ENCODE measurements at regions not wholly inside any gene's neighbourhood (a gene's known extent, or its start where the extent isn't known, plus 50 kb on each side); places are given as distances from the start of the nearest gene placed in this dataset.
"Not testable (repeated sequence)": the region's sequence is repeated elsewhere in the genome, so short reads cannot be mapped to it uniquely, and the experiment has no call there.

- TF ChIP-seq ZNF148 (tag by site-specific recombination; IDR thresholded peaks at IDR 0.05; ENCODE audit: borderline replicate concordance) = no peak
- no peak for TF ChIP-seq ZNF785 (tag by site-specific recombination; IDR thresholded peaks at IDR 0.05)
- no peak for TF ChIP-seq INSM2 (tag by site-specific recombination; IDR thresholded peaks at IDR 0.05)
- no peak for TF ChIP-seq ZNF175 (tag by site-specific recombination; IDR thresholded peaks at IDR 0.05)
- no peak for TF ChIP-seq ZNF560 (tag by site-specific recombination; IDR thresholded peaks at IDR 0.05; ENCODE audit: borderline replicate concordance)
- TF ChIP-seq ZEB2 (tag by site-specific recombination; IDR thresholded peaks at IDR 0.05) = no peak
Measured at GRCh38 chr3:24689353-24689752, 194.7 kb upstream of the THRB start (continued).

DNA sequence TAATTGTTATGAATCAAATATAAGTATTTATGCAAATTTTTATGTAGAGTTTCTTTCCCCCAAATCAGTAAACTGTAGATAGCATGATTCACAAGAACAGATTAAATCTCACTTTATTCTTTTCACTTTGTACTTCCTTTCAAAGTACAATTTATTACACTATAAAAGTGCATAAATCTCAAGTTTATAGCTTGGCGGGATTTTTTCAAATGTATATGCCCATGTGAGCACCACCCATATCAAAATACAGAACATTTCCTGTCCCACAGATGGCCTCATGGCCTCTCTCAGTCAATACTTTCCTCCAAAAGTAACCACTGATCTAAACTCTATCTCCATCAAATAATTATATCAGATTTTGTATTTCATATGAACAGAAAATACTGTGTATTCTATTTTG lies 196.1 kb upstream of the THRB start:
- CTCF ChIA-PET = no interaction called here
- POLR2A ChIA-PET = no interaction called here
- H3K36me3 ChIP-seq (ENCODE audit: control insufficient read depth in 2 of 2, insufficient read depth in 1 of 2, low read length in 2 of 2) = no peaks in the 10 kb centered on the region
- no peaks in the 10 kb centered on the region; the same call in 1 of the 2 replicates for H3K4me1 ChIP-seq (ENCODE audit: control insufficient read depth, insufficient read depth, low read length)
- no peak overlapping the region for H3K4me3 ChIP-seq (ENCODE audit: low read depth, low read length)
- TF ChIP-seq ZNF624 (tag by site-specific recombination; IDR thresholded peaks at IDR 0.05) (no peak), ZNF791 (tag by site-specific recombination; IDR thresholded peaks at IDR 0.05) (no peak), ZXDB (tag by site-specific recombination; IDR thresholded peaks at IDR 0.05) (no peak), MEIS1 (CRISPR knock-in tag; IDR thresholded peaks at IDR 0.05; ENCODE audit: borderline replicate concordance) (no peak), BCL6B (tag by site-specific recombination; IDR thresholded peaks at IDR 0.05) (no peak), ZNF426 (tag by site-specific recombination; IDR thresholded peaks at IDR 0.05) (no peak), KLF1 (tag by site-specific recombination; IDR thresholded peaks at IDR 0.05) (no peak), IKZF3 (tag by site-specific recombination; IDR thresholded peaks at IDR 0.05) (no peak), ZNF623 (tag by site-specific recombination; IDR thresholded peaks at IDR 0.05) (no peak), INSM2 (tag by site-specific recombination; IDR thresholded peaks at IDR 0.05) (no peak), ZNF341 (tag by site-specific recombination; IDR thresholded peaks at IDR 0.05; ENCODE audit: low read depth) (no peak), ZNF561 (tag by site-specific recombination; IDR thresholded peaks at IDR 0.05; ENCODE audit: borderline replicate concordance) (no peak), ZNF768 (tag by site-specific recombination; IDR thresholded peaks at IDR 0.05) (no peak), ZNF521 (tag by site-specific recombination; IDR thresholded peaks at IDR 0.05) (no peak), ZNF292 (tag by site-specific recombination; IDR thresholded peaks at IDR 0.05; ENCODE audit: borderline replicate concordance, low read depth) (no peak)
- TF ChIP-seq, protein P1, sequence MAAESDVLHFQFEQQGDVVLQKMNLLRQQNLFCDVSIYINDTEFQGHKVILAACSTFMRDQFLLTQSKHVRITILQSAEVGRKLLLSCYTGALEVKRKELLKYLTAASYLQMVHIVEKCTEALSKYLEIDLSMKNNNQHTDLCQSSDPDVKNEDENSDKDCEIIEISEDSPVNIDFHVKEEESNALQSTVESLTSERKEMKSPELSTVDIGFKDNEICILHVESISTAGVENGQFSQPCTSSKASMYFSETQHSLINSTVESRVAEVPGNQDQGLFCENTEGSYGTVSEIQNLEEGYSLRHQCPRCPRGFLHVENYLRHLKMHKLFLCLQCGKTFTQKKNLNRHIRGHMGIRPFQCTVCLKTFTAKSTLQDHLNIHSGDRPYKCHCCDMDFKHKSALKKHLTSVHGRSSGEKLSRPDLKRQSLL (tag by site-specific recombination; IDR thresholded peaks at IDR 0.05) = no peak
- H3K27ac ChIP-seq (ENCODE audit: extremely low read depth, low read depth, low read length) = no peak overlapping the region
- no peaks in the 10 kb centered on the region for H3K9me3 ChIP-seq (ENCODE audit: control insufficient read depth, insufficient read depth, low read depth, low read length)

GRCh38 chr3:24699078-24699477 lies 204.4 kb upstream of the THRB start:
- H3K36me3 ChIP-seq (ENCODE audit: control insufficient read depth in 2 of 2, insufficient read depth in 1 of 2, low read length in 2 of 2); CTCF ChIA-PET; POLR2A ChIA-PET; H3K9me3 ChIP-seq (ENCODE audit: control insufficient read depth, insufficient read depth, low read depth, low read length); H3K27ac ChIP-seq (ENCODE audit: extremely low read depth, low read depth, low read length); H3K4me1 ChIP-seq (ENCODE audit: control insufficient read depth, insufficient read depth, low read length); H3K4me3 ChIP-seq (ENCODE audit: low read depth, low read length): not testable (repeated sequence)

All from HEK293 (cell line).